ENCODE measurements at regions not wholly inside any gene's neighbourhood (a gene's known extent, or its start where the extent isn't known, plus 50 kb on each side); places are given as distances from the start of the nearest gene placed in this dataset.

GRCh38 chr10:117673230-117674010 is 130.9 kb downstream of the EMX2 start:
- Mint-ChIP-seq H3K4me3 (no peak overlapping the region), H3K36me3 (ENCODE audit: low read depth) (no peaks in the 10 kb centered on the region), H3K27ac (no peak overlapping the region), H3K9me3 (no peaks in the 10 kb centered on the region), H3K27me3 (ENCODE audit: insufficient read depth, low read depth, poor library complexity) (peaks cover 3% of the 10 kb centered on the region), H3K4me1 (peaks cover 10% of the 10 kb centered on the region; the same call in 2 of the 3 replicates)
- no peak overlapping the region for H3K4me2 ChIP-seq
- H3K9me2 ChIP-seq (ENCODE audit: insufficient read depth), result no peaks in the 10 kb centered on the region
- H3K36me3 ChIP-seq (ENCODE audit: insufficient read depth), result no peaks in the 10 kb centered on the region
- H3K79me2 ChIP-seq (replicated peaks; ENCODE audit: insufficient read depth), result no peaks in the 10 kb centered on the region
- ATAC-seq (no peak; the same call in 2 of the 3 replicates), DNase-seq (ENCODE audit: low spot score) (no peak)
- no peak overlapping the region for H2AFZ ChIP-seq
- H3F3A ChIP-seq (replicated peaks; ENCODE audit: low read depth), result no peaks in the 10 kb centered on the region
- H4K20me1 ChIP-seq (replicated peaks; ENCODE audit: insufficient read depth), result no peaks in the 10 kb centered on the region; the same call in 1 of the 2 replicates
- H3K4me1 ChIP-seq (ENCODE audit: insufficient read depth), result no peaks in the 10 kb centered on the region
- TF ChIP-seq EZH2phosphoT487 (IDR thresholded peaks at IDR 0.05; ENCODE audit: unreplicated experiment) (no peak), CTCF (conservative IDR thresholded peaks at IDR 0.05; ENCODE audit: low read depth in 2 of 2) (no peak), EZH2 (IDR thresholded peaks at IDR 0.05; ENCODE audit: low read depth, unreplicated experiment) (no peak), ZNF331 (CRISPR knock-in tag; IDR thresholded peaks at IDR 0.05; ENCODE audit: low read depth) (no peak), ETS1 (IDR thresholded peaks at IDR 0.05) (no peak), NANOG (IDR thresholded peaks at IDR 0.05; ENCODE audit: borderline replicate concordance) (no peak)
- H3K4me3 ChIP-seq, result no peak overlapping the region
- H3K27me3 ChIP-seq (ENCODE audit: insufficient read depth), result no peaks in the 10 kb centered on the region
- no peak overlapping the region for H3K27ac ChIP-seq (ENCODE audit: low read depth)

- Histone ChIP-seq H4K20me1 (replicated peaks; ENCODE audit: insufficient read depth) (no peaks in the 10 kb centered on the region; the same call in 1 of the 2 replicates), H2AFZ (no peak overlapping the region), H3K4me3 (no peak overlapping the region), H3K4me2 (no peak overlapping the region), H3K4me1 (ENCODE audit: insufficient read depth) (no peaks in the 10 kb centered on the region), H3F3A (replicated peaks; ENCODE audit: low read depth) (no peaks in the 10 kb centered on the region), H3K27ac (ENCODE audit: low read depth) (no peak overlapping the region), H3K27me3 (ENCODE audit: insufficient read depth) (no peaks in the 10 kb centered on the region), H3K36me3 (ENCODE audit: insufficient read depth) (no peaks in the 10 kb centered on the region), H3K79me2 (replicated peaks; ENCODE audit: insufficient read depth) (no peaks in the 10 kb centered on the region), H3K9me2 (ENCODE audit: insufficient read depth) (no peaks in the 10 kb centered on the region)
- Mint-ChIP-seq H3K36me3 (ENCODE audit: low read depth) (no peaks in the 10 kb centered on the region), H3K27me3 (ENCODE audit: insufficient read depth, low read depth, poor library complexity) (peaks cover 3% of the 10 kb centered on the region), H3K9me3 (no peaks in the 10 kb centered on the region), H3K4me3 (no peak overlapping the region), H3K4me1 (peaks cover 10% of the 10 kb centered on the region; the same call in 2 of the 3 replicates), H3K27ac (no peak overlapping the region; the same call in 1 of the 2 replicates)
- DNase-seq (ENCODE audit: low spot score), result no peak
- ATAC-seq, result no peak
- TF ChIP-seq ZNF331 (CRISPR knock-in tag; IDR thresholded peaks at IDR 0.05; ENCODE audit: low read depth) (no peak), ETS1 (IDR thresholded peaks at IDR 0.05) (no peak), NANOG (IDR thresholded peaks at IDR 0.05; ENCODE audit: borderline replicate concordance) (no peak), CTCF (conservative IDR thresholded peaks at IDR 0.05; ENCODE audit: low read depth in 2 of 2) (no peak), EZH2 (IDR thresholded peaks at IDR 0.05; ENCODE audit: low read depth, unreplicated experiment) (no peak), REST (IDR thresholded peaks at IDR 0.05; ENCODE audit: unreplicated experiment) (no peak), ZNF114 (CRISPR knock-in tag; IDR thresholded peaks at IDR 0.05) (no peak)
Measured at GRCh38 chr10:117674201-117674600, 131.7 kb downstream of the EMX2 start.

All from GM23338 (cell line).